ENCODE measurements at regions not wholly inside any gene's neighbourhood (a gene's known extent, or its start where the extent isn't known, plus 50 kb on each side); places are given as distances from the start of the nearest gene placed in this dataset.

- no peak for DNase-seq (ENCODE audit: low read depth)
- TF ChIP-seq, protein P1, sequence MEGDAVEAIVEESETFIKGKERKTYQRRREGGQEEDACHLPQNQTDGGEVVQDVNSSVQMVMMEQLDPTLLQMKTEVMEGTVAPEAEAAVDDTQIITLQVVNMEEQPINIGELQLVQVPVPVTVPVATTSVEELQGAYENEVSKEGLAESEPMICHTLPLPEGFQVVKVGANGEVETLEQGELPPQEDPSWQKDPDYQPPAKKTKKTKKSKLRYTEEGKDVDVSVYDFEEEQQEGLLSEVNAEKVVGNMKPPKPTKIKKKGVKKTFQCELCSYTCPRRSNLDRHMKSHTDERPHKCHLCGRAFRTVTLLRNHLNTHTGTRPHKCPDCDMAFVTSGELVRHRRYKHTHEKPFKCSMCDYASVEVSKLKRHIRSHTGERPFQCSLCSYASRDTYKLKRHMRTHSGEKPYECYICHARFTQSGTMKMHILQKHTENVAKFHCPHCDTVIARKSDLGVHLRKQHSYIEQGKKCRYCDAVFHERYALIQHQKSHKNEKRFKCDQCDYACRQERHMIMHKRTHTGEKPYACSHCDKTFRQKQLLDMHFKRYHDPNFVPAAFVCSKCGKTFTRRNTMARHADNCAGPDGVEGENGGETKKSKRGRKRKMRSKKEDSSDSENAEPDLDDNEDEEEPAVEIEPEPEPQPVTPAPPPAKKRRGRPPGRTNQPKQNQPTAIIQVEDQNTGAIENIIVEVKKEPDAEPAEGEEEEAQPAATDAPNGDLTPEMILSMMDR (IDR thresholded peaks at IDR 0.05; ENCODE audit: control insufficient read depth, insufficient read depth, low read depth, low read length, missing control alignments), result no peak
- no peak overlapping the region for H3K4me3 ChIP-seq (ENCODE audit: control insufficient read depth, low read depth, low read length)
These were observed 96.9 kb upstream of the LIFR start for GRCh38 chr5:38653389-38653788.

DNA sequence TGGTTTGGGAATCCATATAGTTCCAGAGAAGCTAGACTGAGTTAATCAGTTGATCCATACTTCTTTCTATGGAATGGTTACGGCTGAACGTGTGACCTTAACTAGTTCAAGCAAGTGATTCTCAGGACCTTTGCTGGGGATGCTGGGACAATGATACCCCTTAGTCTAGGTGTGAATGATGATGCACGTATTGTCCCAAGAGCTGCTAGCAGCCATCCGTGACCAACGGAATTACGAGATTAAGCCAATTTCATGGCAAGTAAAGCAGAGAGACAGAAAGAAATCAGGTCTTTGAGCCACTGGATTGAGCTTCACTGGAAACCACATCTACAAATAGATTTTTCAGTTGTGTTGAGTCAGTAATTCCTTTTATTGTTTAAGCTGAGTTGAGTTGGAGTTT is 99.2 kb upstream of the LIFR start:
- TF ChIP-seq, protein P1 (IDR thresholded peaks at IDR 0.05; ENCODE audit: control insufficient read depth, insufficient read depth, low read depth, low read length, missing control alignments), result no peak
- H3K4me3 ChIP-seq (ENCODE audit: control insufficient read depth, low read depth, low read length), result no peak overlapping the region
- DNase-seq (ENCODE audit: low read depth), result no peak

DNA sequence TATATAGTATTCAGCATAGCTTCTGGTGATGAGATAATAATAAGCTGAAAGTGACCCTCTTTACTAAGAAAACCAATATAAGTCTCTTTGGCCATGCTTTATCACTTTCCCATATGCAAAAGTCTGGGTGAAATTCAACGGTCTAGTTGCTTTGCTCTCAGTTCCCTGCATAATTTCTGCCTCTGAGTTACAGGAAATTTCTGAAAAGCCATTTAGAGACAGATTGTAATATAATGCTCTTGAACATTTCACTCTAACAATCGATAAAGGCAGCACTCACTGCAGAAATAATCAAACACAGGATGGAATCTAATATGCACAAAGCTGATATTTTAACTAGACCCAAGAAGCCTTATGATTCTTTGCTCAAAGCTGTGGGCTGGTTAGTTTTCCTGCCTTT is 100.1 kb upstream of the LIFR start:
- DNase-seq (ENCODE audit: low read depth), result no peak
- TF ChIP-seq, protein P1 (IDR thresholded peaks at IDR 0.05; ENCODE audit: control insufficient read depth, insufficient read depth, low read depth, low read length, missing control alignments), result no peak
- H3K4me3 ChIP-seq (ENCODE audit: control insufficient read depth, low read depth, low read length), result no peak overlapping the region

DNA sequence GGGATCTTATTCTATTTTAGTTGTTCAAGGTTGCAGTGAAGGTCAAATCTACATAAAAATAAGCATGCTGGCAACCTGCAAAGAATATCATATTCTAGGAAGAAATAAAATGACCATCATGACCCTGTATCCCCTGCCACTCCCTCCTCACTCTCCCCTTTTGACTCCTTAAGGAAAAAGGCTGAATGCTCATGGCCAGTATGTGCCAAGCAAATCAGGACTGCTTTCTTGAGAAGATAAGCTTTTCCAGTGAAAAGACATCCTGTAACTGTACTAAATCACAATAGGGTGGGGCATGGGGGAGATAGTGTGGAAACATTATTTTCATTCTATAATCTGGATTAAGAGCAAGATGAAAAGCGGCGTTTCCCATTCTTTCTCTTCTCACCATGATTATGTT is 100.6 kb upstream of the LIFR start:
- TF ChIP-seq, protein P1 (IDR thresholded peaks at IDR 0.05; ENCODE audit: control insufficient read depth, insufficient read depth, low read depth, low read length, missing control alignments), result no peak
- no peak for DNase-seq (ENCODE audit: low read depth)
- no peak overlapping the region for H3K4me3 ChIP-seq (ENCODE audit: control insufficient read depth, low read depth, low read length)

- no peak for DNase-seq (ENCODE audit: low read depth)
- TF ChIP-seq, protein P1 (IDR thresholded peaks at IDR 0.05; ENCODE audit: control insufficient read depth, insufficient read depth, low read depth, low read length, missing control alignments), result no peak
- H3K4me3 ChIP-seq (ENCODE audit: control insufficient read depth, low read depth, low read length), result no peak overlapping the region
These were observed 103.8 kb upstream of the LIFR start for GRCh38 chr5:38660194-38660668.

- DNase-seq (ENCODE audit: low read depth), result no peak
- TF ChIP-seq, protein P1 (IDR thresholded peaks at IDR 0.05; ENCODE audit: control insufficient read depth, insufficient read depth, low read depth, low read length, missing control alignments), result no peak
- no peak overlapping the region for H3K4me3 ChIP-seq (ENCODE audit: control insufficient read depth, low read depth, low read length)
These were observed 105.6 kb upstream of the LIFR start for GRCh38 chr5:38662090-38662489.

DNA sequence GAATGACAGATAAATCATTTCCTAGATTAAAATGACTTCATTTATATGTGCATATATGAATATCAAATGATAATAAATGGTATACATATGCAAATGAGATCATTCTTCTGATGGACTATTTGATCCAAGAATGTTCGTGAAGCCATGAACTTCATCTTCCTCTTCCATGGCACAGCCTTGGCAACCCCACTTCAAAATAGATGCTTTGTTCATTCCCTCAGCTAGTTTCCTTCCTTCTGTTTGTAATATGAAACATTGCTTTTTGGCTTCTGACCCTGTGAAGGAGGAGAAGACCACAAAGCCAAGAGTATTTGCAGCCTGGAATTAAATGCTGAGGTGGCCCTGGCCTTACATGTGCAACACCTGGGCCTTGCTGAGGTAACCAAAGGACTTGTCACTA is 106.8 kb upstream of the LIFR start:
- DNase-seq (ENCODE audit: low read depth), result no peak
- H3K4me3 ChIP-seq (ENCODE audit: control insufficient read depth, low read depth, low read length), result no peak overlapping the region
- TF ChIP-seq, protein P1 (IDR thresholded peaks at IDR 0.05; ENCODE audit: control insufficient read depth, insufficient read depth, low read depth, low read length, missing control alignments), result no peak
